Gastrocnemius medialis (tissue), 4 donors: ENCODE measurements at regions not wholly inside any gene's neighbourhood (a gene's known extent, or its start where the extent isn't known, plus 50 kb on each side); places are given as distances from the start of the nearest gene placed in this dataset.

Experiments
- ATAC-seq, 2 donors: fragments of 150-250 bp; one replicate each; pipeline ENCODE4 v1.9.1; 2016
- DNase-seq, 2 donors: peaks; one replicate each; pipeline ENCODE4 v3.0.0-alpha.2; 2019
- H3K27ac ChIP-seq, 4 donors: fragments of 200-600 bp; sonication (generic); 1 replicate in 1 of 4; 2 replicates in 3 of 4; pipeline ENCODE4 v1.5.1; 2016 to 2018; ENCODE audit warnings: mild to moderate bottlenecking in 2 of 4, moderate library complexity in 1 of 4
- H3K27me3 ChIP-seq, 3 donors: fragments of 200-600 bp; sonication (generic) in 2 of 3; 1 replicate in 1 of 3; 2 replicates in 2 of 3; pipeline versions ENCODE4 v1.5.1 to v1.6.0; 2016 to 2019; ENCODE audit warnings: mild to moderate bottlenecking in 1 of 3, moderate library complexity in 1 of 3
- H3K36me3 ChIP-seq, 2 donors: fragments of 200-600 bp; sonication (generic) in 1 of 2; one replicate each; pipeline ENCODE4 v1.5.1; 2017 to 2018
- H3K4me1 ChIP-seq, 2 donors: fragments of 200-600 bp; sonication (generic) in 1 of 2; one replicate each; pipeline ENCODE4 v1.5.1; 2016 to 2017; ENCODE audit warnings: mild to moderate bottlenecking in 2 of 2
- H3K4me3 ChIP-seq, 4 donors: fragments of 200-600 bp; sonication (generic) in 3 of 4; 1 replicate in 1 of 4; 2 replicates in 3 of 4; pipeline ENCODE4 v1.5.1; 2016 to 2019; ENCODE audit warnings: mild to moderate bottlenecking in 2 of 4
- H3K9me3 ChIP-seq, 3 donors: fragments of 200-600 bp; sonication (generic) in 2 of 3; 1 replicate in 1 of 3; 2 replicates in 2 of 3; pipeline ENCODE4 v1.5.1; 2016 to 2019
- CTCF ChIP-seq, 5 experiments: fragments of 450-650 bp in 3 of 5; fragments of 200-600 bp in 2 of 5; sonication (generic) in 2 of 5; IDR thresholded peaks in 4 of 5; conservative IDR thresholded peaks in 1 of 5; 1 replicate in 4 of 5; 2 replicates in 1 of 5; pipeline ENCODE4 v1.5.1; 2016 to 2019; ENCODE audit warnings: antibody characterized with exemption in 5 of 5, mild to moderate bottlenecking in 3 of 5, moderate library complexity in 3 of 5
- POLR2A ChIP-seq, 2 donors: fragments of 450-650 bp; IDR thresholded peaks; one replicate each; pipeline ENCODE4 v1.6.1; 2017; ENCODE audit warnings: antibody characterized with exemption in 2 of 2, mild to moderate bottlenecking in 2 of 2, moderate library complexity in 2 of 2
- in situ Hi-C, 4 donors: fragments of 200-750 bp; cut with MboI; loops; one replicate each; pipeline versions ENCODE4 v1.15.0 to v1.8.0; 2017; ENCODE audit warnings: low sequenced_read_pairs in 4 of 4
- intact Hi-C: fragments of 100-400 bp; cut with DNase I; formaldehyde crosslinking; loops from one replicate; pipeline ENCODE4 v1.15.1; 2023; ENCODE audit warnings: low total_unique reads

- in situ Hi-C loops = no loop called here
- DNase-seq (no peak), ATAC-seq (no peak)
- no peak overlapping the region for H3K4me3 ChIP-seq
- H3K27me3 ChIP-seq = no peaks in the 10 kb centered on the region
- H3K36me3 ChIP-seq = no peaks in the 10 kb centered on the region
- TF ChIP-seq CTCF (IDR thresholded peaks at IDR 0.05 in 4 of 5, conservative IDR thresholded peaks at IDR 0.05 in 1 of 5) = no peak
- TF ChIP-seq POLR2A (IDR thresholded peaks at IDR 0.05) = no peak
- H3K9me3 ChIP-seq = no peaks in the 10 kb centered on the region
- no peak overlapping the region for H3K27ac ChIP-seq
- no peaks in the 10 kb centered on the region for H3K4me1 ChIP-seq
- intact Hi-C loops = no loop called here
Measured at GRCh38 chr14:87542288-87542687, 450.7 kb downstream of the GALC start.

GRCh38 chr14:87540339-87540738 lies 452.6 kb downstream of the GALC start:
- Histone ChIP-seq H3K36me3 (no peaks in the 10 kb centered on the region), H3K27me3 (no peaks in the 10 kb centered on the region), H3K9me3 (no peaks in the 10 kb centered on the region), H3K4me3 (no peak overlapping the region), H3K27ac (no peak overlapping the region), H3K4me1 (no peaks in the 10 kb centered on the region)
- intact Hi-C loops (no loop called here), in situ Hi-C loops (no loop called here)
- DNase-seq = no peak
- no peak for ATAC-seq
- TF ChIP-seq POLR2A (IDR thresholded peaks at IDR 0.05) (no peak), CTCF (IDR thresholded peaks at IDR 0.05 in 4 of 5, conservative IDR thresholded peaks at IDR 0.05 in 1 of 5) (no peak)

- no peak overlapping the region for H3K27ac ChIP-seq
- in situ Hi-C loops (no loop called here), intact Hi-C loops (no loop called here)
- H3K4me1 ChIP-seq = no peaks in the 10 kb centered on the region
- TF ChIP-seq POLR2A (IDR thresholded peaks at IDR 0.05) (no peak), CTCF (IDR thresholded peaks at IDR 0.05 in 4 of 5, conservative IDR thresholded peaks at IDR 0.05 in 1 of 5) (no peak)
- DNase-seq (no peak), ATAC-seq (no peak)
- no peaks in the 10 kb centered on the region for H3K9me3 ChIP-seq
- no peak overlapping the region for H3K4me3 ChIP-seq
- no peaks in the 10 kb centered on the region for H3K36me3 ChIP-seq
- no peaks in the 10 kb centered on the region for H3K27me3 ChIP-seq
Measured at GRCh38 chr14:87529081-87529480, 463.9 kb downstream of the GALC start.

- no peaks in the 10 kb centered on the region for H3K36me3 ChIP-seq
- TF ChIP-seq POLR2A (IDR thresholded peaks at IDR 0.05) (no peak), CTCF (IDR thresholded peaks at IDR 0.05 in 4 of 5, conservative IDR thresholded peaks at IDR 0.05 in 1 of 5) (no peak)
- in situ Hi-C loops = no loop called here
- no peaks in the 10 kb centered on the region for H3K27me3 ChIP-seq
- no peaks in the 10 kb centered on the region for H3K9me3 ChIP-seq
- no peak overlapping the region for H3K4me3 ChIP-seq
- intact Hi-C loops = no loop called here
- DNase-seq = no peak
- no peaks in the 10 kb centered on the region for H3K4me1 ChIP-seq
- no peak for ATAC-seq
- no peak overlapping the region for H3K27ac ChIP-seq
Measured at GRCh38 chr14:87526731-87527130, 466.3 kb downstream of the GALC start.

- ATAC-seq (no peak), DNase-seq (no peak)
- Histone ChIP-seq H3K27me3 (no peaks in the 10 kb centered on the region), H3K36me3 (no peaks in the 10 kb centered on the region), H3K27ac (no peak overlapping the region), H3K4me3 (no peak overlapping the region), H3K4me1 (no peaks in the 10 kb centered on the region), H3K9me3 (no peaks in the 10 kb centered on the region)
- intact Hi-C loops (no loop called here), in situ Hi-C loops (no loop called here)
- no peak for TF ChIP-seq CTCF (IDR thresholded peaks at IDR 0.05 in 4 of 5, conservative IDR thresholded peaks at IDR 0.05 in 1 of 5)
- TF ChIP-seq POLR2A (IDR thresholded peaks at IDR 0.05) = no peak
Measured at GRCh38 chr14:87524011-87524410, 469.0 kb downstream of the GALC start.
